GM19193 (cell line): ENCODE measurements at regions not wholly inside any gene's neighbourhood (a gene's known extent, or its start where the extent isn't known, plus 50 kb on each side); places are given as distances from the start of the nearest gene placed in this dataset.

ENCODE experiments used
- POLR2A ChIP-seq: IDR thresholded peaks from 4 replicates; pipeline ENCODE4 v1.6.1; 2011; ENCODE audit not compliant: insufficient read depth, insufficient read length; ENCODE audit errors: extremely low read depth

- TF ChIP-seq POLR2A, result no peak
Observed at GRCh38 chr2:120976501-120977307, 241.0 kb downstream of the GLI2 start.

- TF ChIP-seq POLR2A, result no peak
Observed at GRCh38 chr2:120977582-120978358, 242.1 kb downstream of the GLI2 start.

GRCh38 chr2:120978359-120979050, 242.8 kb downstream of the GLI2 start:
- no peak for TF ChIP-seq POLR2A

GRCh38 chr2:120979398-120979797, 243.7 kb downstream of the GLI2 start:
- TF ChIP-seq POLR2A, result no peak

- no peak for TF ChIP-seq POLR2A
Observed at GRCh38 chr2:120979921-120980320, 244.3 kb downstream of the GLI2 start.

- TF ChIP-seq POLR2A, result no peak
Observed at GRCh38 chr2:120981443-120981842, 245.8 kb downstream of the GLI2 start.

- no peak for TF ChIP-seq POLR2A
Observed at GRCh38 chr2:120982598-120982997, 246.9 kb downstream of the GLI2 start.

- no peak for TF ChIP-seq POLR2A
Observed at GRCh38 chr2:120983344-120983743, 247.7 kb downstream of the GLI2 start.

GRCh38 chr2:120984046-120984445, 248.4 kb downstream of the GLI2 start:
- no peak for TF ChIP-seq POLR2A

GRCh38 chr2:120984452-120985173, 248.9 kb downstream of the GLI2 start:
- TF ChIP-seq POLR2A, result no peak

GRCh38 chr2:120985174-120985996, 249.7 kb downstream of the GLI2 start:
- no peak for TF ChIP-seq POLR2A

GRCh38 chr2:120985997-120986651, 250.5 kb downstream of the GLI2 start:
- TF ChIP-seq POLR2A, result no peak

GRCh38 chr2:120986898-120987650, 251.4 kb downstream of the GLI2 start:
- TF ChIP-seq POLR2A, result no peak
